HG03342 (cell line): ENCODE measurements at regions not wholly inside any gene's neighbourhood (a gene's known extent, or its start where the extent isn't known, plus 50 kb on each side); places are given as distances from the start of the nearest gene placed in this dataset.

Experiments
- ATAC-seq: cut with Tn5 transposase; IDR thresholded peaks from one replicate; pipeline ENCODE4 v1.9.1; 2021; ENCODE audit warnings: mild to moderate bottlenecking, moderate library complexity; ENCODE audit not compliant: unreplicated experiment

GRCh38 chr13:106354961-106355360 is 180.5 kb downstream of the EFNB2 start:
- no peak for ATAC-seq

GRCh38 chr13:106352850-106353249 is 182.6 kb downstream of the EFNB2 start:
- ATAC-seq: no peak

GRCh38 chr13:106351251-106351650 is 184.2 kb downstream of the EFNB2 start:
- no peak for ATAC-seq

DNA sequence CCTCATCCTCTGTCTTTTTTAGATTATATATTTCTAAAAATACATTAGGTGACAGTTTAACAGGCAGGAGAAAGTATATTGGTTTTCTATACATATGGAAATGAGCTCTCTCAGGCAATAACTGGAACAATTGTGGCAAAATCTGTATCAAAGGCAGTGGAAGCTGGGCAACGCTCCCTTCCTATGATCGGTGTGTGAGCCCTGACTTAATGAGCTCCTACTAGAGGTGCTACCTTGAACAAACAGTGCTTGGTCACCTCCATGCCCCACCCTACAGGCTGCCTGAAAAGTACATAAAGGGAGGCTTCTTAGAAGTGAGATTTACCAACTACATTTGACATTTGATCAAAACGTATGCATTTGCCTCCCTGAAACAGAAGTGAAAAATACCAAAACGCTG is 185.3 kb downstream of the EFNB2 start:
- no peak for ATAC-seq

- peak; percentile 56 for ATAC-seq
Measured at GRCh38 chr13:106349080-106349931, 186.2 kb downstream of the EFNB2 start.

DNA sequence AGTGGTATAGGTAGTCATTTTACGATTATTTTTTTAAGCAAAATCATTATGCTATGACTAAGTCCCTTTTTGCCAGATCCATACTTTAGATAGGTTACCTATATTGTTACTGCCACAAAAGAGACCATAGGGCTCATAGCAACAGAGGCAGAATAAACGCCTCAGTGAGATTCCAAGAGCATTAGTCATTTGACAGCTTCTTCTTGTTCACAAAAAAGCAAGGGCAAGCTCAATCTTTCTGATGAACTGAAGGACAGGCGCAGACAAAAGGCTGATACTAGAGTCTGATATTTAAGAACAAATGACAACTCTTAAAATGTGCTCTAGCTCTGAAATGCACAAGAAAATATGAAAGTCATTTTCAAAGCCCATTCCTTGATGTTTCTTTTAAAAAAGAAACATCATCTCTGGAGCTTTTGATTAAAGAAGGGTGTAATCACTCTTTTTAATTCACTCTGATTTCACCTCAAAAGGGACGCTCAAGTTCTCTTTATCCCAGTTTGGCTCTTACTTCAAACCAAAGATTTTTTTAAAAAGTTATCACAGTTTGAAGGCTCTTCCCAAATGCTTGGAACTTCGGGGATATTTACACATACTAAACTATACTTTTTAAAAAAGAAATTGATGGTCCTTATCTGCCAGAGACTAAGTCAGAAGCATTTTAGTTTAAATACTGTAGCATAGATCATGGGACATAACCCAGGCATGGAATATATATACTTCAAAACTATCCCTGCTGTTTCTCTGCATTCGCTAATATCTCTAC is 187.2 kb downstream of the EFNB2 start:
- no peak for ATAC-seq

DNA sequence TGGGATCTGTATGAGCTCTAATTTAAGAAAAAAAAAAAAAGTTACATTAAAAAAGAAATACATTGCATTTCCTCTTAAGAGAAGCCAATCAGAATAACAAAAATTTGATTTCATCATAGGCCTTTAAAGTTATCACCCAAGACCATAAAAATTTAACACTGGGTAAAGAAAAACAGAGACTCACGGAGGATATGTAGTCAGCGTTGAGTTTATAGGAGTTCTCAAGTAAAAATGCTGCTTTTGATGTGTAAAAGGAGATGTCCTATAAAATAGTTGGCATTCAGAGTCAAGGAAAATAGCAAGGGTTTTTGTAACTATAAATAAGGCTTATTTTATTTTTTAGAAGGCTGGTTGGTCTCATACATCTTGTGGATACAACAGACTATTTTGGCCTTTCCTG is 191.1 kb downstream of the EFNB2 start:
- ATAC-seq: no peak

GRCh38 chr13:106343836-106344235 is 191.6 kb downstream of the EFNB2 start:
- no peak for ATAC-seq

GRCh38 chr13:106340249-106340648 is 195.2 kb downstream of the EFNB2 start:
- no peak for ATAC-seq

GRCh38 chr13:106337096-106337850 is 198.2 kb downstream of the EFNB2 start:
- no peak for ATAC-seq

DNA sequence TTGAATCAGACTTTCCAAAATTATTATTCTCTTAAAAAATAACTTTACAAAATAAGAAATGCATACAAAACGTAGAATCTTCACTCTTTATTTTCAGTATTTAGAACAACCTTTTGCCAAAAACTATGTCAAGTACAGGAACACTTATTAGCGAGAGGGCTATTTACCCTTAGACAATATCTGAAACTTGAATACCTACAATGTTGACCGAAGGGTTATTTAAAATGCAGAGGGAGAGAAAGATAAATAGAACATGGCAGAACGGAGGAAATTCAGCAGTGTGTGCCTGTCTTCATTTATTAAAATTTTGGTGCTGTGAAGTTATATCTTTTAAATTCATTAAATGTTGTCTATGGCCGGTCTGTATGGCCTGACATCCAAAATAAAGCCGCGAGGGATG is 198.8 kb downstream of the EFNB2 start:
- no peak for ATAC-seq

DNA sequence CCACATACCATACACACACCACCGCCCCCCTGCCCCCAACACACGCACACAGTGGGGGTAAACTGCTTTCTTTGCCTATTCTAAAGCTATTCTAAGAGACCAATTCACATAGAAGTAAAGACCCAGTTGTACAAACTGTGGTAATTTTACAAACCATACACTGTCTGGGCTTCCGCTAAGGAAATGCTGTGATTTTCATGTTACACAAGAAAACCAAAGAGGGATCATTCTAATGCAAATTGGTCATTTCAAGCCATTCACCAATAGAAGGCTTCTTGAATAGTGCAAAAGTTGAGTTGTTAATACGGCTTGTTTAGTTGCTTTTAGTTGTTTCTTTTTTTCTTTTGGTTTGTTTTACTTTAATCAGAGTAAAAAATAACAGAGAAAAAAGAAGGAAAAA is 202.8 kb downstream of the EFNB2 start:
- ATAC-seq: no peak

DNA sequence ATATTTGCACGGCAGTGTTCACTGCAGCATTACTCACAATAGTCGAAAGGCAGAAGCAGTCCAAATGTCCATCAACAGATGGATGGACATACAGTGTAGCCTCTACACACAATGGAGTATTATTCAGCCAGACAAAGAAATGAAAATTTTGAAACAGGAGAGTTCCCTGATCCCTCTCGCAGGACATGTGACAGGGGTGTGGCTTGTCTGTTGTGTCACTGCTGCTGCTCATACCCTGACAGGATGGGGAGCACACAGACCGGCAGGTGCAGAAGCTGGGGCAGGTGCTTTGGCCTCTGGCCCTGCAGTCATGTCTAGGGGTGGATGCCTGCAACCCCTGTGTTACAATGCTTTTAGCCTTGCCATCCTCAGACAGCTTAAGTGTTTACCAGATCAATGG is 204.3 kb downstream of the EFNB2 start:
- no peak for ATAC-seq

- no peak for ATAC-seq
Measured at GRCh38 chr13:106329941-106330340, 205.5 kb downstream of the EFNB2 start.

DNA sequence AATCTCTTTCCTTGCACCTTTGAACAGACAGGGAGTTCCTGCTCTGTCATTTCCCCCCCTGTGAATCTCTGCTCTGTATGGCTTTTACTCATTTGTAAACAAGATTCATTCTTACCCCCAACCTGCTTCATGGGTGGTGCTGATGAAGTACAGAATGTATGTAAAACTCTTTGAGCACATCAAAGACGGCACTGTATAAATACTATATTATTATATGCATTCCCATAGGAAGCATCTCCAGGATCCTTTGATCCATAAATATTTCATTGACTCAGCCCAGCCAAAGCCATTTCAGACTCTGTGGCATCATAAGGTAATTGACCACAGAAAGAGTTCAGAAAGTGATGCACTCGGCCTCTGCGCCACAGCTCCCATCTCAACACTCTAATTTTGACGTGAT is 208.7 kb downstream of the EFNB2 start:
- no peak for ATAC-seq

DNA sequence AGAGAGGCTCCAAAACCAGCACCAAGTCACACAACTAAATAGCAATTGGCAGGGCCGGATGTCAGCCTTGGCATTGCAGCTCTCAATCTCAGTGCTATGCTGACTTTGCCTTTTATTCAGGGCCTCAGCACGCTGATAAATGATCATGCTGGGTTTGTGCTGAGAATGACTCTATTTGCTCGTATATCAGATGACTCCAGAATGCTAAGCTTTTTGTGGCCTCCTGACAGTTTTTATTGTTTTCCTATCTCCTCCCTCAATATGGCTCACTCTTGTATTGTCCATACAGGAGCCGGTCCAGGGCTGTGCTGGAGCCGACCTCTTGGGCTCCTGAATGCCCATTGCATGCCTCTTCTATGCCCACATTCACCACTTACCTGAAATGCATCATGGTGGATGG is 211.0 kb downstream of the EFNB2 start:
- no peak for ATAC-seq

- ATAC-seq: no peak
Measured at GRCh38 chr13:106322628-106323027, 212.8 kb downstream of the EFNB2 start.

DNA sequence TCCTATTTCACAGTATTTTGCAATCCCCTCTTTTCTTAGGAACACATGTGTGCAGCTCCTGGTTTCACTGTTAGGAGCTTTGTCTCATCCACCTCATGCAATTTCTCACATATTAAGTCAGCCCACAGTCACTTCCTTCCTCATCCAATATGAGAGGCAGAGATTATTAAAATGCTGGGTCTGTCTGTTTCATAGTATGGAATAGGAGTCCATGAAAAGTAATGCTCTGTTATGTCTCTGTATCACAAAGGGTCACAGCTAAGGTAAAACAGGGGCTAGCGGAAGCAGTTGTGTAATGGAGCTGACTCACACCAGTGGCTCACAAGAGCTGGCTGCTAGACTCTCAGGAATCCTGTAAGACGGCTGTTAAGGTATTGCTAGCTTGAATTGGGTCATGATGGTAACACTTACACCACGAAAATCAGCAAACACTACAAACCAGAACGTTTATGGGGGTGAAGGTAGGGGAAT is 216.5 kb downstream of the EFNB2 start:
- ATAC-seq: no peak

DNA sequence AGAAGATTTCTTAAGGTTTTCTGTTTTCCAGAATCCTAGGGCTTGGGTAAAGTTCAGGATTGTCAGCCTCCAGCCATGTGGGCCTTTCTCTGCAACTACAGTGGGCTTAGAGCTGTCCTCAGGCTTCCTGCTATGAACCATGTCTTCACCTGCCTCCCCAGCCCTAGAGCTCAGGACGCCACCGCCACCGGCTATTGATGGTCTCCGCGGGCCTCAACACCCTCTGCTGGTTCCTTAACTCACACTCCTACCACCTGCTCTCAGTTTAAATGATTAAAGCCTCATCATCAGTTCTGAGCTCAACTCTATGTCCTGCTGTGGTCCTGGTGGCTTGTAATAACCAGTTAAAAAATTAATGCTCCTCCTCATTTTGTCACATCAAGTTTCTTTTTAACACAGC is 221.0 kb downstream of the EFNB2 start:
- ATAC-seq: no peak

DNA sequence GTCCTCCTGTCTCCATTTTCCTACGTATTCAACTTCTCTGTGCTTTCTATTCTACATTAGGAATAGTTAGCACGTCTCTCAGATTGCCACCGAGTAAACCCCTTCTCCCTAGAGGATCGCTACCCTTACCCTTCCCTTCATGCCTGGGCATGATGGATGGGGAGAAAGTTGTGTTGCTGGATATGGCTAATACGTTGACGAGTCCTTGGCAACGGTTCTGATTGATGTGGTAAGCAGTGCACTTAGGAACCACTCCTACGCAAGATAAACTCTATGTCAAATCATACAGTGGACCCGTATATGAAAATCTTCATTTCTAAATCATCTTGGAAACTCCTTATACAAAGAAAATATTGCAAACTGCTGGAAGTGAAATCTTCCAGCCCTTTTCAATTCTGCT is 224.5 kb downstream of the EFNB2 start:
- no peak for ATAC-seq

GRCh38 chr13:106310291-106310865 is 225.1 kb downstream of the EFNB2 start:
- ATAC-seq: no peak
